Glomerular visceral epithelial cell (primary cell): ENCODE measurements at regions not wholly inside any gene's neighbourhood (a gene's known extent, or its start where the extent isn't known, plus 50 kb on each side); places are given as distances from the start of the nearest gene placed in this dataset.
"Not testable (repeated sequence)": the region's sequence is repeated elsewhere in the genome, so short reads cannot be mapped to it uniquely, and the experiment has no call there.

ENCODE experiments used
- DNase-seq: peaks from one replicate; pipeline ENCODE4 v3.0.0-alpha.2; 2016; ENCODE audit errors: extremely low spot score

GRCh38 chr1:79177844-79178243 is 171.3 kb upstream of the ADGRL4 start:
- DNase-seq = no peak

DNA sequence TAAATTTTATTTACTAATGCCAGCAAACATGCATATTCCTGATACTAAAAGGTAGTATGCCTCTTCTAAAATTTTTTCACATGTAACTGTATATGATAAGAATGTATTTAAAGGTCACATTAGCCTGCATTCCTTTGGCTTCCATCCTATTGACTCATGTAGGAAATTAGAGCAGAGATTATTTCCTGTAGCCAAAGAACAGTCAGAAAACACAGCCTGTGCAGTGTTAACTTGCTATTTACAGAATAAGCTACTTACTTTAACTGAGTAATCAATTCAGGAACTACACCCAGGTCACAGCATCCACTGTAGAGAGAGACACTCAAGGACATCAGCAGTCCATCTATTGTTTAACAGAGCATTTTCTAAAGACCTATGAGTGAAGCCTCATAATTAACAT is 154.5 kb upstream of the ADGRL4 start:
- DNase-seq = peak; percentile 6

DNA sequence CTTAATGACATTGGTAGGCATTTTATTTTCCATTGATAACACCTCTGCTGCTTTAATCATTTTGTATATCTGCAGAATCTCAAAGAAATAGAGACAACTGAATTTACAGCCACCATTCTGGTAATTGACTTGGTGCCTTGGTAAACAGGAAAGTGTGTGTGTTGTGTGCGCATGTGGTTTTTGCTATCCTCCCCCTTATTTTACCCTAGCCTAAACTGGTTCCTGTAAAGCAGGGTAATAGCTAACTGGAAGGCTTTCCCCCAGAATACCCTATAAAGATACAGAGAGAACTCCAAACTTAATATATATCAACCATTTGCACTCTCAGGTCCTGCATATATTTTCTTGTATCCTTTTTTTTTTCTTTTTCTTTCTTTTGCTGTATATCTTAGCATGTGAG is 149.5 kb upstream of the ADGRL4 start:
- no peak for DNase-seq

DNA sequence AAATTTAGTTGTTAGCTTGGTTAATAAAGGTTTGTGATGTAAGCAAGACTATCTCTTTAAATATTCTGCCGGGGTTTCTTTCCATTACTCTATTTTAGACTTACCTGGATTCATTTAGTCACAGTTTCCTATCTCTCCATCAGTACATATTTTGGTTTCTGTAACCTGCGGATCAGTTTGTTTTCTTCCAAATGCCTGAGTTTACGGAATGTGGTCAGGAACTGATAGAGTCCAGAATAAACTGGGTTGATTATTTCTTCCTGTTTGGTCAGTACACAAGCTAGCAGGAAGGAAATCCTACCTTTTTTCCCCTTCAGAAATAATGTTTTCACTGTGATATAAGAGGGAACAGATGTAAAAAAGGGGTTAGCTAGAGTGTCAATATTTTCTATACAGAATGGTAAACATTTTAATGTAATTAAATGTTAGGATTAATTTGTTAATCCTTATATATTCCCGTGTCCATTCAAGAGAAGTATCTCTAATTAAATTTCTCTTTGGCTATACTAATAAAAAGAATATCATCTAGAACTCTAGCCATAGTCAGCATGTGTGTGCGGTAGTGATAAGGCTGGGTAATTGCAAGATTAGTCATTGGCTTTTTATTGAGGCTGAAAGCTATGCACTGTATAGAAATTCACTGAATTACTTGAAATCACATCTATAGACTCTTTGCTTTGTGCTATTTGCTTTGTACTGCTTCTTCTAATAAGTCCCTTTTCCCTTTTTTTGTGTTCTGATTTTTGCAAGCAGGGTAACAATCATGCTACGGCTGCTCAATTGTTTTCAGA is 144.7 kb upstream of the ADGRL4 start:
- DNase-seq = no peak

GRCh38 chr1:79150576-79150975 is 144.0 kb upstream of the ADGRL4 start:
- DNase-seq = no peak

- DNase-seq = not testable (repeated sequence)
Observed at GRCh38 chr1:79138227-79138626, 131.7 kb upstream of the ADGRL4 start.

GRCh38 chr1:79133774-79134364 is 127.3 kb upstream of the ADGRL4 start:
- no peak for DNase-seq

- DNase-seq = no peak
Observed at GRCh38 chr1:79131626-79132025, 125.1 kb upstream of the ADGRL4 start.

DNA sequence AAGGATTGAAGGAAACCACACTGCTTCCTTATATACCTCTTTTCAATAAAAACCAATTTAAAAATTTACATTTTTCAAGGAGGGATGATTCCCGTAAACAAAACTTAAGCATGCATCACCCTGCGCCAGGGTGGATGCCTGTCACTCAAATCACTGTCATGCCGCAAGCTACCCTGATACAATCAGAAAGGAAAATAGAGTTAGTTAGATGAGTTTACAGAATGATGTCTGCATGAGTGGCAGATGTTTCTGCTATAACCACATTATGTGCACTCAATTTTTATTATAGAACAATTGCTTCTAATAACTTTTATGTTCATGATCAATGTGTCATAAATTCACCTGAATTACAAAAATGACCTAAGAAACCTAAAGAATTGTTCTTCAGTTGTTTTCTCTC is 123.4 kb upstream of the ADGRL4 start:
- DNase-seq = no peak

- DNase-seq = peak; percentile 30
Observed at GRCh38 chr1:79128722-79129121, 122.2 kb upstream of the ADGRL4 start.

DNA sequence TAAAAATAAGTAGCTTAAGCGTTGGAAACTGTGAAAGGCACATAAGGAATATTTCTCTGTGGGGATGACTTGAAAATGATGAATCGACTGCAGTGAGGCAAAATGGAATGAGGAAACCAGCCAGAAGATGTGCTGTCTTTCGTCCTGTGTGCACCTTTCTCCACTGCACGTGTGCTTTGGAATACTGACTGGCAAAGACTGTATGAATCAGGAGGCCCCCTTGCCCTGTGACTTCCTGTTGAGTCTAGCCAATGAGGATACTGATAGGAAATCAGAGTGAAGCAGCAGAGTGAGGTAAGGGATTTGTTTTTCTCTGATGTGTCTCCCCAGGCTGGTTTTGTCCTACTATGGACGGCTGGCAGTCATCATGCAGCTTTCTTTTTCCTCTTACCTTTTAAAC is 118.2 kb upstream of the ADGRL4 start:
- DNase-seq = no peak

- DNase-seq = no peak
Observed at GRCh38 chr1:79122521-79122920, 116.0 kb upstream of the ADGRL4 start.

- DNase-seq = no peak
Observed at GRCh38 chr1:79117376-79117775, 110.8 kb upstream of the ADGRL4 start.

GRCh38 chr1:79113836-79114235 is 107.3 kb upstream of the ADGRL4 start:
- DNase-seq = no peak

DNA sequence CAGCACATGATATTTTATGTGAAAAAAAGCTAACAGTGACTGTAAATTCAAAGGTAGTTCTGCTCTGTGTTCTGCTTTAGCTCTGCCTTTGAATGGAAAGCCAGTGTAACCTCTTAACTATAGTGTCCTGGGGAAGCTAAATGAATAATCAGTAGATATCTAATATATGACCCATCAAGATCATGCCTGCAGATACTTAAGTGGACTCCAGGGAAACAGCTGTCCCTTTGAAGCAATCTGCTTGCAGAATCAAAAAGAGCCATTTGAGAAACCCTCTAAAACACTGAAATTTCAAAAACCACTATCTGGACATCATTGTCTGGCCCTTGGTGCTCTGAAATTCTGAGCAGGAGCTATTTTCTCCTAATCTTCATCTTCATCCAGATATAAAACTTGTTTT is 104.2 kb upstream of the ADGRL4 start:
- DNase-seq = no peak

DNA sequence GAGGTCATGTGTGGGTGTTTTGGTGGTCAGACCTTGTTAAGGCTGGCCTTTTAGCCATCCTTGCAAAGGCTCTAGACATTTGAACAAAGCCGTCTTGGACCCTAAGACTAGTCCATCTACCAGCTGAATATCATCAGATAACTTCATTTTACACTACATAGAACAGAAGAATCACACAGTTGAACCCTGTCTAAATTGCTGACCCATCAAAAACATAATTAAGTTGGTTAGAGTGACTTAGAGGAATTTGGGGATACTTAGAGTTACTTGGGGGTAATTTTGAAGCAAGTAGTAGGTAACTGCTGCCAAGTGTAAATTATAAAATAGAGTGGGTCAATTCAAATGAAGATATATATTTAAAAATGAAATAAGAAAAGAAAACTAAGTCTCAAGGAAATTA is 102.9 kb upstream of the ADGRL4 start:
- DNase-seq = no peak

DNA sequence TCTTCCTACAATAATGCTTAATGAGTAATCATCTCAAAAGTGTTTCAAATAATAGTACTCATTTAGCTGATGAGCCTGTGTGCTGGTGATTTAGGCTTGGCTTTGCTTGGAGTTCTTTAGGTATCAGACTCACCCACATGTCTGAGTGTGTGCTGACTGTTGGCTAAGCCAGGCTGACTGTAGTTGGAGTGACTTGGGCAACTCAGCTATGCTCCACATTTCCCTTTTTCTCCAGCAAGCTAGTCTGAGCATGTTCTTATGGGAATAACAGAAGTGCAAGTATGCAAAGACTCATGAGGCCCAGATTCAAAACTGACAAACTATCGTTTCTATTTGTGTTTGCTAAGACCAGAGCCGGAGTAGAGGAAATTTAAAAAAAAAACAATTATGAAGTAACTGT is 99.0 kb upstream of the ADGRL4 start:
- no peak for DNase-seq

DNA sequence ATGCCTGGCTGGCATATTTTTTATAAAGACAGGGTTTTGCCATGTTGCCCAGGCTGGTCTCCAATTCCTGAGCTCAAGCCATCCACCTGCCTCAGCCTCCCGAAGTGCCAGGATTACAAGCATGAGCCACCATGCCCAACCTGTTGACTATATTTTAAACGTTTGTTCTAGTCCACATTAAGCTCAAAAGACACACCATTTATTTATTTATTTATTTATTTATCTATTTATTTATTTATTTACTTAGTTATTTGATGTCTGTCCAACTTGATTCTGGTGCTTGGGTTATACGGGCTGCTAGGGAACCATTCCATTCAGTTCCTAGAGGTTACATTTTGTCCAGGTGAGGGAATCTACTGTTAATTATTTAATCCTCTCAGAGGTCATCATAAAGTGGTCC is 98.1 kb upstream of the ADGRL4 start:
- DNase-seq = no peak

GRCh38 chr1:79100385-79100784 is 93.9 kb upstream of the ADGRL4 start:
- peak; percentile 41 for DNase-seq

DNA sequence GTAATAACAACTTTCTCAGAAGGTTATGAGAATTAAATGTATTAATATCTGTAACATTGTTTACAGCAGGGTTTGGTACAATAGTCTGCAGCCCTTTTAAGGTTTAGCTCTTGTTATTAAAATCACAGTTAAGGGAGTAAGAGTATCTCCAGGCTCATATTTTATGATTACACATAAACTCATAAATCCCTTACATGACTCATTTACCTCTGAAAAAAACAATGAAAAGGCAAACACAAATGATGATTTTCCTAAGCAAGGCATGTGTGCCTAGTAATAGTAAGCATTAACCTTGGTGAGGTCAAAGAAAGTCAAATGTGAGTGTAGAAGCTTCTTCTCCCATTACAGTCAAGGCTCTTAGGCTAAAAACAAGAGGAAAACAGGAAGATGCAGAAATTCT is 84.5 kb upstream of the ADGRL4 start:
- no peak for DNase-seq

- DNase-seq = no peak
Observed at GRCh38 chr1:79089946-79090345, 83.4 kb upstream of the ADGRL4 start.

DNA sequence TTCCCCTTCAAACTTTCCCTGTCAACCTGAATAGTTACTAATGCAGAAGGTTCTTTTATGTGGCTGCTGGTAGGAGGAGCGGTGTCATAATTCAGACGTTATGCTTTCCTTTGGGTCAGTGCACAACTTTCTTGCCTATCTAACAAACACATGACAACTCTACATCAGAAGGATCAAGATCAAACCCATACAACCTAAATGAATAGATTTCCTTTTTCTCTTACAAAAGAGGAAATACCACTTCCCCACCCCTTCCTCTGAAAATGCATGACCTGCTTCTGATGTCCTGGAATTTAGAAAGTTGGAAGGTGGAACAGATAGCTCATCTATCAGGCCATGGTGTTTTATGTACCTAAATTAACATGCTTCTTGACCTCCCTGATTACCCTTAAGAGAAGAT is 75.7 kb upstream of the ADGRL4 start:
- no peak for DNase-seq

- DNase-seq = peak; percentile 95
Observed at GRCh38 chr1:79079770-79080169, 73.2 kb upstream of the ADGRL4 start.

GRCh38 chr1:79074975-79075374 is 68.4 kb upstream of the ADGRL4 start:
- DNase-seq = no peak
